HG03159 (cell line): ENCODE measurements at regions not wholly inside any gene's neighbourhood (a gene's known extent, or its start where the extent isn't known, plus 50 kb on each side); places are given as distances from the start of the nearest gene placed in this dataset.
A peak's percentile ranks its signal among the peaks of the same experiment; 100 is the strongest.
"Not testable (repeated sequence)": the region's sequence is repeated elsewhere in the genome, so short reads cannot be mapped to it uniquely, and the experiment has no call there.

Source experiments
- ATAC-seq: cut with Tn5 transposase; IDR thresholded peaks from one replicate; pipeline ENCODE4 v1.9.1; 2021; ENCODE audit warnings: mild to moderate bottlenecking, moderate library complexity; ENCODE audit not compliant: unreplicated experiment

GRCh38 chr2:65979446-65979845 is 455.5 kb upstream of the MEIS1 start:
- ATAC-seq = no peak

GRCh38 chr2:65974067-65974723 is 460.7 kb upstream of the MEIS1 start:
- peak; percentile 84 for ATAC-seq

DNA sequence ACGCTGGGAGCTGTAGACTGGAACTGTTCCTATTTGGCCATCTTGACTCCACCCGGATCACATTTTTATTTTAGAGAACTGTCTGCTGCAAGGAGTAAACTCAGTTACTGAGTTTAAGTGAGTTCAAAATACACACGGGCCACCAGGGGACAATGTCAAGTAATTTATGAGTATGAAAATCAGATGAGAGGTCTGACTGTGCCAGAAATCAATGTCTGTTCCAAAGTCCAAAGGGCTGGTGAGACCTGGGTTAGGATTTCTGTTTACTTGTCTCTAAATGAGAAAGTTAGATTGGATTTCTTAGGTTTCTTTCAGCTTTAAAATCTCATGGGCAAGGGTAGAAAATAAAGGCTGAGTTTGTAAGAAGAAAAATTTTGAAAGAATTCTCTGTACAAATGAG is 465.8 kb upstream of the MEIS1 start:
- no peak for ATAC-seq

- not testable (repeated sequence) for ATAC-seq
Observed at GRCh38 chr2:65963303-65963702, 471.6 kb upstream of the MEIS1 start.

- ATAC-seq = no peak
Observed at GRCh38 chr2:65960953-65961352, 474.0 kb upstream of the MEIS1 start.

GRCh38 chr2:65957886-65958285 is 477.0 kb upstream of the MEIS1 start:
- ATAC-seq = no peak

GRCh38 chr2:65957454-65957853 is 477.5 kb upstream of the MEIS1 start:
- no peak for ATAC-seq

DNA sequence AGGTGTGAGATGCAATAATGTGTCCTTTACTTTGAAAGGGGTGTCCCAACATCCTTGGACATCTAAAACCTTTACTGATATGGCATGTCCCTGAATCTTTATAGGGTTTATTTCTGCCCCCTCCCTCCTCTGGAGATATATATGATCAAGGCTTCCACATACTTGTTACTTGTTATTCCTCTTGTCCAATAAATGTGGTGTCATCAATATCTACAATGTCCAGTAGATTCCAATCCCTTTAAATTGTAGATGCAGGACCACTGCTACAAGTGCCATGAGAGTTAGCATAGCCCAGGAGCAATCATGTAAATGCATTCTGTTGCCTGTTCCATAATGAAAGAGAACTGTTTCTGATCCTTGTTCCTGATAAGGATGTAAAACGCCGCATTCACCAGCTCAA is 479.7 kb upstream of the MEIS1 start:
- no peak for ATAC-seq

- ATAC-seq = no peak
Observed at GRCh38 chr2:65952966-65953761, 481.8 kb upstream of the MEIS1 start.

GRCh38 chr2:65944213-65944612 is 490.7 kb upstream of the MEIS1 start:
- ATAC-seq = no peak

GRCh38 chr2:65943099-65943786 is 491.7 kb upstream of the MEIS1 start:
- no peak for ATAC-seq

- ATAC-seq = no peak
Observed at GRCh38 chr2:65940856-65941255, 494.1 kb upstream of the MEIS1 start.

DNA sequence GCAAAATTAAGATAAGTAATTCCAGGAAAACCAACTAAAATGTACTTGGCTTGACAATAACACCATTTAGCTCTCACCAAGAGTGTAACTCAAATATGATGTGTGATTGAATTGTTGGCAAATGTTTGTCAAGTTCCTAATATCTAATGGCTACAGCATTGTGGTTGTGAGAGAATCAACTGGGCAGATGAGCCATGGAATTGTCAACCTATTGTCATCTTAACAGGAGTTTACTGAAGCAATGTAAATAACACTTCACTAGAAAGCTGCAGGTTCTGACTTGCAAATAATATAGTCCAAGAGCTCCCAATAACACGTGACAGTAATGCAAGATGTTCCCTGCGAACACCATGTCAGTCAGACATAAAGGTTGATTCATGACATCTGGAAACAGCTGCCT is 495.2 kb upstream of the MEIS1 start:
- ATAC-seq = no peak

DNA sequence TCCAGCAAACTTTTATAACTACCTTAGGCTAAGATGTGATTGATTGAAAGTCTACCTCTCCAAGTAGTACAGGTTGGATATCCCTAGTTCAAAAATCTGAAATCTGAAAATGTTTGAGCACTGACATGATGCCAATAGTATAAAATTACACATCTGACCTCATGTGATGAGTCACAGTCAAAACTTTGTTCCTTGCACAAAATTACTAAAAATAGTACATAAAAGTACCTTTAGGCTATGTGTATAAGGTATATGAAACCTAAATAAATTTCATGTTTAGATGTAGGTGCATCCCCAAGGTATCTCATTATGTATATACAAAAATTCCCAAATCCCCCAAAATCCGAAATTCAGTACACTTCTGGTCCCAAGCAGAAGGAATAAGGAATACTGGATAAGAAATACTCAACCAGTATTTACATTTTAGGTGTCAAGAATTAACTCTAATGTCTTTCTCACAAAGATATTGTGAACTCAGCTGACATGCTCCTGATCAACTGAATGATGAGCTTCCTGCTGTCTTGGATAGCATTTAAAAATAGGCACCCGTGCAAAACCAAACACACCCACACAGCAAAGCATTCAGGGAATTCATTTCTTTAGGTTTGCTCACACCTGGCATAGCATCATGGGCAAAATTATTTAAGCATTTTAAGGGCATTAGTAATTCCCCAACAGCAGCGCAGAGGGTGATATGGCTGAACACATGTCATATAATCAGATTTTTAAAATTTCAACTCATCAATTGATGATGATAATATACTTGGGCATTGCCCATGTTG is 497.4 kb upstream of the MEIS1 start:
- ATAC-seq = no peak

GRCh38 chr2:65934992-65935629 is 499.8 kb upstream of the MEIS1 start:
- ATAC-seq = no peak

GRCh38 chr2:65932571-65932970 is 500.2 kb upstream of the SPRED2 start:
- no peak for ATAC-seq

DNA sequence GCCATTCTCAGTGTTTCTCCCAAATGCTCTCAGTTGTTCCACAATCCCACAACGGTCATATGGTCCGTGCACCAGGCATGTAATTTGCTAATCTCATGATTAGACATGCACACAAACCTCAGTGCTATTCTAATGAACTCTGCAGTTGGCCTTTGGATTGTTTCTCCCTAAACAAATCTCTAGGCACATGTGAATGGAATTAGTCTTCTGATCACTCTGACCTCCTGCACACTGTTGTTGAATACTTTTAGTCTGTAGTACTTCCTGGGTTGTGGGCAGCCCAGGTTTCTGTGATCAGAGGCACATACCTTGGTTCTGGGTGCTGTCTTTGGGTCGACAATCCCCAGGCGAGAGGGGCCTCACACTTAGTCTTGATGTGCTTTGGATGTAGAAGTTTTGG is 498.7 kb upstream of the SPRED2 start:
- no peak for ATAC-seq

DNA sequence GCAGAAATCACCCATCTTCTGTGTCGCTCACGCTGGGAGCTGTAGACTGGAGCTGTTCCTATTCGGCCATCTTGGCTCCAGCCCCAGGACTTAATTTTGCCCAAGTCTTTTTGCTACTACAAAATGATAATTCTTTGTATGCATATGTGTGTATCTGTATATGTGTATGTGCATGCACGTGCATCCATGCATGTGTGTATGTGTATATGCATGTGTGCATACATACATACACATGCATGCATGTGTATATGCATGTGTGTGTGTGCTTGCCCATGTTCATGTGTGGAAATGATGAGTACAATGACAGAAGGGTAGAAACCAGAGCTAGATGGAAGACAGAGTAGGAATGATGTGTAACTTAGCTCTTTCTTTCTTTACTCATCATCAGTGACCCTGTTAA is 497.9 kb upstream of the SPRED2 start:
- no peak for ATAC-seq

GRCh38 chr2:65929664-65930063 is 497.3 kb upstream of the SPRED2 start:
- ATAC-seq = not testable (repeated sequence)

GRCh38 chr2:65922794-65923193 is 490.4 kb upstream of the SPRED2 start:
- no peak for ATAC-seq

DNA sequence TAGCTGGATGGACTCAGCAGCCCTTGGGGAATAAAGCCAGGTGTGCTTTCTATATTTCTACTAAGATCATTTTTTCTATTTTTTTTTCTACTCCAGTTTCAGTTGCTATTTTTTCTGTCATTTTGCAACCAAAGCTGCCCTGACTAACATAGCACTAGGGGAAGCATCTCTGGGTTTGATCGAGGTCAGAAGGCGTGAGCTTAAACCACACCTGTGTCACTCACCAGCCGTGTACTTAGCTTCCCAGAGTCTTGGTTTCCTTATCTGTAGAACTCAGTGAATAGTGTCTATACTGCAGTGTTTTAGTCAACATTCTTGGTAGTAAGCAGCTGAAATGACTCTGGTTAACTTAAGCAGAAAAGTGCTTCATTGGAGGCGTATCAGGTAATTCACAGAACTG is 489.6 kb upstream of the SPRED2 start:
- ATAC-seq = peak; percentile 87
